Loucy (cell line): ENCODE measurements at regions not wholly inside any gene's neighbourhood (a gene's known extent, or its start where the extent isn't known, plus 50 kb on each side); places are given as distances from the start of the nearest gene placed in this dataset.

Experiments used
- H2AFZ ChIP-seq: fragments of 200-600 bp; sonication (generic); 2 replicates; pipeline ENCODE4 v1.6.0; 2016; ENCODE audit warnings: antibody characterized with exemption, mild to moderate bottlenecking, low read length, moderate library complexity
- H3F3A ChIP-seq: fragments of 200-600 bp; 2 replicates; pipeline ENCODE4 v1.6.0; 2016; ENCODE audit warnings: antibody characterized with exemption, low read depth, mild to moderate bottlenecking
- H3K27me3 ChIP-seq: fragments of 200-600 bp; sonication (generic); 2 replicates; pipeline ENCODE4 v1.6.1; 2014; ENCODE audit warnings: low read length, mild to moderate bottlenecking; ENCODE audit not compliant: insufficient read depth, poor library complexity, severe bottlenecking
- H3K36me3 ChIP-seq: fragments of 200-600 bp; sonication (generic); 2 replicates; pipeline ENCODE4 v1.6.1; 2016; ENCODE audit warnings: low read length; ENCODE audit not compliant: insufficient read depth
- H3K4me1 ChIP-seq: fragments of 200-600 bp; sonication (generic); 2 replicates; pipeline ENCODE4 v1.5.1; 2014; ENCODE audit warnings: low read length, mild to moderate bottlenecking; ENCODE audit not compliant: insufficient read depth, poor library complexity, severe bottlenecking
- H3K4me2 ChIP-seq: fragments of 200-600 bp; sonication (generic); 2 replicates; pipeline ENCODE4 v1.6.0; 2014; ENCODE audit warnings: antibody characterized with exemption, low read length, low read depth, mild to moderate bottlenecking; ENCODE audit not compliant: poor library complexity, severe bottlenecking
- H3K4me3 ChIP-seq: fragments of 200-600 bp; sonication (generic); 2 replicates; pipeline ENCODE4 v1.5.1; 2014; ENCODE audit warnings: low read length, mild to moderate bottlenecking, mixed read lengths; ENCODE audit not compliant: poor library complexity, severe bottlenecking
- H3K79me2 ChIP-seq: fragments of 200-600 bp; sonication (generic); 2 replicates; pipeline ENCODE4 v1.6.1; 2014; ENCODE audit warnings: low read length; ENCODE audit not compliant: insufficient read depth
- H3K9ac ChIP-seq: fragments of 200-600 bp; sonication (generic); 2 replicates; pipeline ENCODE4 v1.6.0; 2014; ENCODE audit warnings: mild to moderate bottlenecking, low read depth, low read length, moderate library complexity; ENCODE audit not compliant: poor library complexity, severe bottlenecking
- H3K9me2 ChIP-seq: fragments of 200-600 bp; sonication (generic); replicated peaks from 2 replicates; pipeline ENCODE4 v1.6.1; 2016; ENCODE audit warnings: low read depth, low read length, mixed read lengths
- H3K9me3 ChIP-seq: fragments of 200-600 bp; sonication (generic); 2 replicates; pipeline ENCODE4 v1.6.1; 2014; ENCODE audit warnings: mild to moderate bottlenecking, antibody characterized with exemption, low read length, low read depth; ENCODE audit not compliant: insufficient read depth
- H4K20me1 ChIP-seq: fragments of 200-600 bp; sonication (generic); 2 replicates; pipeline ENCODE4 v1.6.0; 2014; ENCODE audit warnings: antibody characterized with exemption, low read length, mild to moderate bottlenecking; ENCODE audit not compliant: insufficient read depth, poor library complexity, severe bottlenecking
- EZH2phosphoT487 ChIP-seq: fragments of 200-600 bp; IDR thresholded peaks from 2 replicates; pipeline ENCODE4 v1.6.1; 2018; ENCODE audit warnings: antibody characterized with exemption, mild to moderate bottlenecking, moderate library complexity, borderline replicate concordance
- TF ChIP-seq, protein P1 (sequence below): fragments of 200-600 bp; sonication (generic); conservative IDR thresholded peaks from 2 replicates; pipeline ENCODE4 v1.5.1; 2014; ENCODE audit warnings: mild to moderate bottlenecking, antibody characterized with exemption, low read length

DNA sequence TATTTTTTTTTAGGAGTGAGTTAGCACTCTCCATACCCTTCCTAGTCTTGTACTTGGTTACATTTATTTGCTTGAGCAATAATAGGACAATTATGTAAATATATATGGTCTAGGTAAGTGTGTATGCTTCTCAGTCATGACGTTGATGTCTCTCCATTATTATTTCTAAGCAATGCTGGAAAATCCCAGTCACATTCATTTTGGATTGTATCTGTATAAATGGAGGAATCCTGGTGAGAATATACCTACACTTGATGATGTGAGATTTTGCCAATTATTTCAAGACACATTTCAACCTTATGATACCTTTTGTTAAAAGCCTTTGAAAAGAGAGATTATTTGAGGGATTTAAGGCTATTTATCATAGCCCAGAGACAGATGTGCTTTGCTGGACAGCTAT is 2244.5 kb upstream of the WWC1 start:
- H3K4me2 ChIP-seq = no peak overlapping the region
- no peaks in the 10 kb centered on the region for H3K27me3 ChIP-seq
- no peak overlapping the region for H3K9ac ChIP-seq
- no peaks in the 10 kb centered on the region for H3K4me1 ChIP-seq
- H3K9me3 ChIP-seq = no peaks in the 10 kb centered on the region
- no peaks in the 10 kb centered on the region for H3K9me2 ChIP-seq
- TF ChIP-seq EZH2phosphoT487 = no peak
- TF ChIP-seq, protein P1, sequence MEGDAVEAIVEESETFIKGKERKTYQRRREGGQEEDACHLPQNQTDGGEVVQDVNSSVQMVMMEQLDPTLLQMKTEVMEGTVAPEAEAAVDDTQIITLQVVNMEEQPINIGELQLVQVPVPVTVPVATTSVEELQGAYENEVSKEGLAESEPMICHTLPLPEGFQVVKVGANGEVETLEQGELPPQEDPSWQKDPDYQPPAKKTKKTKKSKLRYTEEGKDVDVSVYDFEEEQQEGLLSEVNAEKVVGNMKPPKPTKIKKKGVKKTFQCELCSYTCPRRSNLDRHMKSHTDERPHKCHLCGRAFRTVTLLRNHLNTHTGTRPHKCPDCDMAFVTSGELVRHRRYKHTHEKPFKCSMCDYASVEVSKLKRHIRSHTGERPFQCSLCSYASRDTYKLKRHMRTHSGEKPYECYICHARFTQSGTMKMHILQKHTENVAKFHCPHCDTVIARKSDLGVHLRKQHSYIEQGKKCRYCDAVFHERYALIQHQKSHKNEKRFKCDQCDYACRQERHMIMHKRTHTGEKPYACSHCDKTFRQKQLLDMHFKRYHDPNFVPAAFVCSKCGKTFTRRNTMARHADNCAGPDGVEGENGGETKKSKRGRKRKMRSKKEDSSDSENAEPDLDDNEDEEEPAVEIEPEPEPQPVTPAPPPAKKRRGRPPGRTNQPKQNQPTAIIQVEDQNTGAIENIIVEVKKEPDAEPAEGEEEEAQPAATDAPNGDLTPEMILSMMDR = no peak
- H3K79me2 ChIP-seq = no peaks in the 10 kb centered on the region
- H3K36me3 ChIP-seq = no peaks in the 10 kb centered on the region
- H2AFZ ChIP-seq = no peak overlapping the region
- no peaks in the 10 kb centered on the region for H4K20me1 ChIP-seq
- no peaks in the 10 kb centered on the region for H3F3A ChIP-seq
- H3K4me3 ChIP-seq = no peak overlapping the region

DNA sequence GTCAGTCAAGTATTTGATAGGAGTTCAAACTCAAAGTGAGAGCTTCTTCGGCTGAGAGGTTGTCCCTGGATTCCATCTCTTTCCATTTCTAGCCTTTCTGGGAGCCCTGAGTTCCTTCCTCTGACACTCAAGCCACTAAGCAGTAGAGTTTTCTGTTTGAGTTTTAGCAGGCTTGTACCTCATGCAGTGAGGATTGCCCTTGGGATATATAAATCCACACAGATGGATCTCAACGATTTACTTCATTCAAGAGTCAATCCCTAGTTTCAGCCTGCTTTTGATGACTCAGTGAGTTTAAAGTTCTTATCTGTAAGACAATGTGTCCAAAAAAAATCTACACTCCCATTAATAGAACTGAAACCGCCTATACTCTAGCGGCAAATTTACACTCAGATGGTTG is 2240.9 kb upstream of the WWC1 start:
- Histone ChIP-seq H3K79me2 (no peaks in the 10 kb centered on the region), H3K36me3 (no peaks in the 10 kb centered on the region), H3K9ac (no peak overlapping the region)

DNA sequence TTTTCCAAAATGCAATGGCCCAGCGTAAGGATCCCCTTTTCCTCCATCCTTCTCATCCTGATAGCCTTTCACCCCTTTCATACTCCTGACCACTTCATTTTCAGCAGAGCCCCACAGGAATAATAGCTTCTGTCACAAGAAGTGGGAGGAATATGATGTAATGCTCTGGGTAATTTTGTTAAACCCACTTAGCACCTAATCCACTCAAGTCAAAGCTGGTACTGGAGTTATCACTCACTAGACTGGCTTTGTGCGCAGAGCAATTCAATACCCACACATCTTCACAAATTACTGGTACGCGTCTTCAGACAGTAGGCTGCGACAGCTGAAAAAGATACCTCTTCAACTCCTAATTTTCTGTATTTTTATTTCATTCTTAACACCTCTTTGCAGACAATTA is 2232.8 kb upstream of the WWC1 start:
- no peaks in the 10 kb centered on the region for H3K27me3 ChIP-seq
- TF ChIP-seq, protein P1 = no peak
- no peak for TF ChIP-seq EZH2phosphoT487
- H4K20me1 ChIP-seq = no peaks in the 10 kb centered on the region
- no peaks in the 10 kb centered on the region for H3F3A ChIP-seq
- no peaks in the 10 kb centered on the region for H3K79me2 ChIP-seq
- H3K9me3 ChIP-seq = no peaks in the 10 kb centered on the region
- H3K36me3 ChIP-seq = no peaks in the 10 kb centered on the region
- H3K4me1 ChIP-seq = no peaks in the 10 kb centered on the region
- no peak overlapping the region for H2AFZ ChIP-seq
- no peaks in the 10 kb centered on the region for H3K9me2 ChIP-seq
- H3K4me3 ChIP-seq = no peak overlapping the region
- no peak overlapping the region for H3K4me2 ChIP-seq
- H3K9ac ChIP-seq = no peak overlapping the region

More for the DNA sequence above, 2240.9 kb upstream of the WWC1 start:
- H3K4me1 ChIP-seq = no peaks in the 10 kb centered on the region
- H2AFZ ChIP-seq = no peak overlapping the region
- no peaks in the 10 kb centered on the region for H3K27me3 ChIP-seq
- no peak overlapping the region for H3K4me2 ChIP-seq
- H4K20me1 ChIP-seq = no peaks in the 10 kb centered on the region
- no peaks in the 10 kb centered on the region for H3K9me2 ChIP-seq
- no peaks in the 10 kb centered on the region for H3F3A ChIP-seq
- no peaks in the 10 kb centered on the region for H3K9me3 ChIP-seq
- H3K4me3 ChIP-seq = no peak overlapping the region
- no peak for TF ChIP-seq EZH2phosphoT487
- TF ChIP-seq, protein P1 = no peak
